ENCODE measurements at regions not wholly inside any gene's neighbourhood (a gene's known extent, or its start where the extent isn't known, plus 50 kb on each side); places are given as distances from the start of the nearest gene placed in this dataset.

DNA sequence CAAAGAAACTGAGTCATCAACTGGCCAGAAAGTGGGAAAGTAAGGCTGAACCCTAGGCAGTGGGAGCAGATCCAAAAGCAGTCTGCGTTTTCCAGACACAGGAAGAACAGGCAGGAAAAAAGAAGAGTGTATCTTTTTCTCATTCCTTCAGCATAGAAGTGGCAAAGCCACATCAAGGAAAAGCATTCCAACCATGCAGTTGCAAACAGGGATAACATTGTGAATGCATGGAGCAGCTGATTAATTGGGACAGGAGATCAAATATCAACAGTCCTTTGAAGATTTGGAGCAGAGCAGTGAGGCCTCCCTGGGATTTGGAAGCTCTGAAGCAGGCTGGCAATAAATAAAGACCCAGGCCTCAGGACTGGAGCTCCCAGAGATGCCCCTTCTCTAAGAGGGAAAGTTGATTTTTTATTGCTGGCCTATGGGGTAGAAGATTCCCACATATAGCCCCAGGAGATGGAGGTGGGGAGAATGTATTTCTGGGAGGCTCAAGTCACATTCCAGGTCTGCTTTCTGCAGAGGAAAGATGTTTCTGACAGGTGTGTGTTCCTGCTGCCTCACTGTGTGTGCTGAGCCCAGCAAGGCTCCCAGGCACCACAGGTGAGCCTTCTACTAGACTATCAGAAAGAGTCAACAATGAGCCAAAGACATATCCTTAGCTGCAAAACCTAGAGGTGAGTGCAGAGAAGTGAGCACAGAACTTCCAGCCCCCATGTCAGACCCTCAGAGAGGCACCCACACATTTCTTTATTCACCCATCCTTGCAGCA lies 222.5 kb downstream of the RAB28 start:
- intact Hi-C loops (cut with micrococcal nuclease), result no loop called here
- no peak for DNase-seq
- no peak for ATAC-seq

GRCh38 chr4:13260513-13260912 lies 223.6 kb downstream of the RAB28 start:
- ATAC-seq, result no peak
- no peak for DNase-seq
- intact Hi-C loops (cut with micrococcal nuclease), result no loop called here

- ATAC-seq (no peak), DNase-seq (no peak)
- intact Hi-C loops (cut with micrococcal nuclease), result no loop called here
These were observed 233.9 kb downstream of the RAB28 start for GRCh38 chr4:13250263-13250662.

- ATAC-seq (no peak), DNase-seq (no peak)
- intact Hi-C loops (cut with micrococcal nuclease), result no loop called here
These were observed 235.4 kb downstream of the RAB28 start for GRCh38 chr4:13248621-13249298.

GRCh38 chr4:13246107-13246506 lies 238.0 kb downstream of the RAB28 start:
- no peak for DNase-seq
- intact Hi-C loops (cut with micrococcal nuclease), result no loop called here
- ATAC-seq, result no peak

- intact Hi-C loops (cut with micrococcal nuclease), result no loop called here
- ATAC-seq, result no peak
- DNase-seq, result no peak
These were observed 239.7 kb downstream of the RAB28 start for GRCh38 chr4:13244444-13244843.

DNA sequence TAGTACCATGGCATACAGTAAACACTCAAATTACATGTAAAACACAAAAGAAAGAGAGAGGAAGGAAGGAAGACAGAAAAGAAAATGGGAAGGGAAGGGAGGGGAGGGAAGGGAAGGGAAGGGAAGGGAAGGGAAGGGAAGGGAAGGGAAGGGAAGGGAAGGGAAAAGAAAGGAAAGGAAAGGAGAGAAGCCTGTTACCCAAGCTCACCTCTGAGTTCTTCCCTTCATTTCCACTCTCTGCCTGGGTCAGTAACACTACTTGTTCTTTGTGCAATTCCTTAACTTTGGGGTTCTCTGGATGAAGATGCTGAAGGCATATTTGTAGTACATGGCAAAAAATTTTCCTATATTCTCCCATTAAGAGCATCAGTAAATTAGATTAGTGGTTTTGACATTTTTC lies 241.0 kb downstream of the RAB28 start:
- intact Hi-C loops (cut with micrococcal nuclease), result no loop called here
- ATAC-seq (no peak), DNase-seq (no peak)

DNA sequence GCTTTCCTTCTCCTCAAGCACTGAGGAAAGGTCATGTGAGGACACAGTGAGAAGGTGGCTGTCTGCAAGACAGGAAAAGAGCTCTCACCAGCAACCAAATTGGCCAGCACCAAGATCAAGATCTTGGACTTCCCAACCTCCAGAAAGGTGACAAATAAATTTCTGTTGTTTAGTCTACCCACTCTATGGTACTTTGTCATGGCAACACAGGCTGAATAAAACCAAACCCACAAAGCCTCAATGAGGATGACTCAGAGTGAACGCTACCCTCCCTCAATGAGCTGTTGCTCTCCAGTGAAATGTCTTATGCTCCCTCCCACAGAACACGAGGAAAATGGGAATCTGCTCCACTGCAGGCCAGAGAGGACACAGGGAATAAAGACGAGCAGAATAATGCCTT lies 244.1 kb downstream of the RAB28 start:
- ATAC-seq (no peak), DNase-seq (no peak)
- intact Hi-C loops (cut with micrococcal nuclease), result no loop called here

GRCh38 chr4:13238936-13239335 lies 245.2 kb downstream of the RAB28 start:
- DNase-seq (no peak), ATAC-seq (no peak)
- intact Hi-C loops (cut with micrococcal nuclease), result no loop called here

DNA sequence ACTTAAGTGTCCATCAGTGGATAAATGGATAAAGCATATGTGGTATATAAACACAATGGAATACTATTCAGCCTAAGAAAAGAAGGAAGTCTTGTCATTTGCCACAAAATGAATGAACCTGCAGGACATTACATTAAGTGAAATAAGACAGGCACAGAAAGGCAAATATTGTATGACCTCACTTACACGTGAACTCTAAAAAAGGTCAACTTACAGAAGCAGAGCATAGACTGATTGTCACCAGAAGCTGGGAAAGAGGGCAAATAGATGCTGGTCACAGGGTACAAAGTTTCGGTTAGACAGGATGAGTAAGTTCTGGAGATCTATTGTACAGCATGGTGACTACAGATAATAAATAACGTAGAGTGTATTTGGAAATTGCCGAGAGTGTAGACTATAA lies 247.7 kb downstream of the RAB28 start:
- no peak for DNase-seq
- intact Hi-C loops (cut with micrococcal nuclease), result no loop called here
- no peak for ATAC-seq

DNA sequence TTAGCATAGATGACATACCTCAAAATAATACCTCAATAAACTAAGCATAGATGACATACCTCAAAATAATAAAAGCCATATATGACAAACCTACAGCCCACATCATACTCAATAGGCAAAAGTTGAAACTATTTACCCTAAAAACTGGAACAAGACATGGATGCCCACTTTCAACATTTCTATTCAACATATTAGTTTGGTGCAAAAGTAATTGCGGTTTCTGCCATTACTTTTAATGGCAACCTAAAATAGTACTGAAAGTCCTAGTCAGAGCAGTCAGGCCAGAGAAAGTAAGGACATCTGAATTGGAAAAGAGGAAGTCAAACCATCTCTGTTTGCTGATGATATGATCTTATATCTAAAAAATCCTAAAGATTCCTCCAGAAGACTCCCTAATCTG lies 250.4 kb downstream of the RAB28 start:
- no peak for DNase-seq
- ATAC-seq, result no peak
- intact Hi-C loops (cut with micrococcal nuclease), result no loop called here

GRCh38 chr4:13219971-13220370 lies 264.2 kb downstream of the RAB28 start:
- ATAC-seq, result no peak
- intact Hi-C loops (cut with micrococcal nuclease), result no loop called here

GRCh38 chr4:13218326-13218958 lies 265.7 kb downstream of the RAB28 start:
- intact Hi-C loops (cut with micrococcal nuclease), result no loop called here
- DNase-seq (no peak), ATAC-seq (peak; percentile 92)

More at GRCh38 chr4:13219971-13220370, 264.2 kb downstream of the RAB28 start:
- no peak for DNase-seq

- intact Hi-C loops (cut with micrococcal nuclease), result no loop called here
These were observed 268.6 kb downstream of the RAB28 start for GRCh38 chr4:13215560-13215959.

DNA sequence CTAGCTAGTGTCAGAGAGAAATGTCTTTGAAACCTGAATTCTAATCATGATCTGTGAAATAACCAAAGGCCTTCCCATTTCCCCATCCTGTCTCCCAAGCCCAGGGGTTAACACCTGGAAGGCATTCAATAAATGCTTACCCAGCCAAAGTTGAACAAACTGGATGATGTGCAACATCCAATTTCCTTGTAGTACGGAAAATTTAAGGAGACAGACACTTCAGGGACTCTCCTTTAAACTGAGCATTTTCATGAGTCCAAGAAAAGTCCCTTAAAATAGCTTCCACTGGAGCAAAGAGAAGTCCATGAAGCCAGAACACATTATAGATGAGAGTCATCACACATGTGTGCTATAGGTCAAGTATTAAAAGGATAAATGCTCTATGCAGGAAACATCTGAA lies 271.2 kb downstream of the RAB28 start:
- intact Hi-C loops (cut with micrococcal nuclease), result no loop called here
- ATAC-seq (no peak), DNase-seq (no peak)

More at GRCh38 chr4:13215560-13215959, 268.6 kb downstream of the RAB28 start:
- DNase-seq, result no peak
- no peak for ATAC-seq

DNA sequence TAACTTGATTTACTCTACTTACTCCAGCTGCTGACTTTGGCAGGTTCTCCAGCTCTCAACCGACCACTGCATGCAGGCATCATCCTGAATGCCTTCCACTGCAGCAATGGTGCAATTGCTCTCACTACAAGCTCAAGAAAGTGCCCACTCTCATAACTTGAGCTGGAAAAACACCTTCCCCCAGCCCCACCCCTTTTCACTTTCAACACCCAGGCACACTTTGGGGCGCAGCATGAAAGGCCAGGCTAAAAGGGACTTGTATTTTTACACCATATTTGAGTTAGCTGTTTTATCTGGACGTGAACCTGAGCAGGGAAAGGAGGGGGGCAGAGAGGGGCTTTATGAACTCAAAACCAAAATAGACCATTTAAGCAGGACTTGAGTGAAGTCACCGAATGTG lies 274.5 kb downstream of the RAB28 start:
- ATAC-seq (no peak), DNase-seq (no peak)
- intact Hi-C loops (cut with micrococcal nuclease), result no loop called here

DNA sequence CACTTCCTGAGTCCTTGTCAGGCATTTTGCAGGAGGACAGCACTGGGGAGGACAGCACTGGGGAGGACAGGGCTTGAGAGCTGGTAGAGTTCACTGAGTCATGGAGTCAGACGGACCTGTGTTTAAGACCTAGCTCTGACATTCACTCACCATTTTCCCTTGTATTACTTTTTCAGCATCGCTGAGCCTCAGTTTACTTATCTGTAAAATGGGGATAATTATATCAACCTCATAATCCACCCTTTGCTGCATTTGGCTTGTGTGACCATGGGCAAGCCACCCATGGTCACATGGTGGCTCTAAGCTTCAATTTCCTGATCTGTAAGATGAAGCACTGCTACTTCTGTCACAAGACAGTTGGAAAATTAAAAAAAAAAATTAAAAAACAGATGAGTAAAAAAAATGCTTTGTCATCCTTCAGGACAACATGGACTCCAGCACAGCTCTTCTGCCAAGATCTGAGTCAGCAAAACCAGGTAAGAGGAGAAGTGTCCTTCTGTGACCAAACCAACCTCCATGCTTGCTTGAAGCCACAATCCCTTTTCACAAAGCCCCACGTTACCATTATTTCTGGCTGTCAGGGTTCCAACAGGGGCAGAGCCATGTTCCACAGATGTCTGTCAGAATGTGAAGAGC lies 275.5 kb downstream of the RAB28 start:
- no peak for DNase-seq
- intact Hi-C loops (cut with micrococcal nuclease), result no loop called here
- ATAC-seq, result no peak

- ATAC-seq (peak; percentile 74), DNase-seq (no peak)
- intact Hi-C loops (cut with micrococcal nuclease), result no loop called here
These were observed 276.9 kb downstream of the RAB28 start for GRCh38 chr4:13207226-13207625.

DNA sequence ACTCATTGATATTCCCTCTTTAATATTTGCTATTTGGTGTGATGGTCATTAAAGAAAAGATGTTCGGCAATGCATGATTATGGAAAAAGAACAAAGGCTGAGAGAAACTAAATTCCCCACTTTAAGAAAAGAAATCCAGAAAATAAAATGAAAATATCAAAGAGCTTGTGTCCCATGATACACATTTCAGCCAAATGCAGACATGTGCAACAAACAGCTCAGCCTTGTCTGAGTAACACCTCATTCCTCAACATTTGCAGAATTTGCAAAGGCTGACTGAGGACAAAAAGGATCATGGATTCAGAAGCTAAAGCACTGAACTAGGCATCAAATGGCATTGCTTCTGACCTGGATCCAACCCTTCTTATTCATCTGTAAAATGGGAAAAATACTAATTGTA lies 281.0 kb downstream of the RAB28 start:
- ATAC-seq, result peak; percentile 57

GRCh38 chr4:13202701-13203100 lies 281.4 kb downstream of the RAB28 start:
- peak; percentile 69 for ATAC-seq
- intact Hi-C loops (cut with micrococcal nuclease), result no loop called here
- no peak for DNase-seq

More for the DNA sequence above, 281.0 kb downstream of the RAB28 start:
- intact Hi-C loops (cut with micrococcal nuclease), result no loop called here
- no peak for DNase-seq
